ENCODE measurements at regions not wholly inside any gene's neighbourhood (a gene's known extent, or its start where the extent isn't known, plus 50 kb on each side); places are given as distances from the start of the nearest gene placed in this dataset.

DNA sequence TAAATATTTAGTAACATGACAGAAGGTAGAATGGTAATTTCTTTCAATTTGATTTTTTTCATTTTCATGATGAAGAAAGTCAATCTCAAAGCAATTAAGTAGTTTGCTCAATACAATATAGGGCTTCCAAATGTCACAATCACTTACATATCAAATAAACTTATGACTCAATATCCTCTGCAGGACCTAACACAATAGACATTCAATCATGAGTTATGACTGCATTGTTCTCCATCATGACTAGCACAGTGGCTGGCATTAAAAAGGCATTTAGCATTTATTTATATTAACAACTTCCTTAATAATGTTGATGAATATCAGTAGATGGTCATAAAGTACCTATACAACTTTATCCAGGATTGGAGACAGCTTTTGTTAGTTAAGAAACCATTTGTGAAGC is 1499.6 kb downstream of the EFNA5 start:
- no peak for DNase-seq

- no peak for DNase-seq
Measured at GRCh38 chr5:106167766-106168165, 1503.0 kb downstream of the EFNA5 start.

DNA sequence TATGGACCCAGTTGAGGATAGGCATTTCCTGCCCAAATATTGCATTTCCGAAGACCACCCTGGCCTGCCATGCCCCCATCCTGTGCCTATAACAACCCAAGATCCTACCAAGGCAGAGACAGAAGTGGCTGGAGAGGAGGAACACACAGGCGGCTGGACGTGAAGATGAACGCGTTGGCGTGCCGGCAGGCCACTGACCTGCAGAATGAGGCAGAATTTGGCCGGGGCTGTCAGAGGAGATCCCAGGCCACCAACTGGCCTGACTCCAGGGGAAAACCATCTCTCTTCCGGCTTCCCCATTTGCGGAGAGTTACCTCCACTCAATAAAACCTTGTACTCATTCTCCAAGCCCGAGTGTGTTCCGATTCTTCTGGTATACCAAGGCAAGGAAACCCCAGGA is 1507.5 kb downstream of the EFNA5 start:
- no peak for DNase-seq

DNA sequence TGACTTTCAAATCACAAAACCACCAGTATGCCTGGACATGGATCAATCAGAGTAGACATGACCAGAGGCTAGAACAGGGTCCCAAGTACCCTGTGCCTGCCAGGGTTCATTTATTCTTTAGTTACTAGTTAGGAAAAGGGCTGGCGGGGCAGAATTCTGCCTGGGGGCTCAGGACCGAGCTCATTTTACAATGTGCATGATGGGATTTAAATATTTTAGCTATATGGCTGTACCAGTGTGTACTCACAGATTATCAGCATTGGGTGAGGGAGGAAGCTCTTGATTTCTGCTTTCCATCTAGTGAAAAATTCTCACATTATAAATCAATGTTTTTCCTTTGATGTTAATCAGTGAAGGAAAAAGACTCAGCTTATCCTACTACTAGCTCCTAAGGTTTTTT is 1511.1 kb downstream of the EFNA5 start:
- DNase-seq = peak; percentile 26

- no peak for DNase-seq
Measured at GRCh38 chr5:106154280-106154716, 1516.4 kb downstream of the EFNA5 start.

GRCh38 chr5:106152569-106152968 is 1518.2 kb downstream of the EFNA5 start:
- no peak for DNase-seq

GRCh38 chr5:106142116-106142515 is 1528.6 kb downstream of the EFNA5 start:
- no peak for DNase-seq

DNA sequence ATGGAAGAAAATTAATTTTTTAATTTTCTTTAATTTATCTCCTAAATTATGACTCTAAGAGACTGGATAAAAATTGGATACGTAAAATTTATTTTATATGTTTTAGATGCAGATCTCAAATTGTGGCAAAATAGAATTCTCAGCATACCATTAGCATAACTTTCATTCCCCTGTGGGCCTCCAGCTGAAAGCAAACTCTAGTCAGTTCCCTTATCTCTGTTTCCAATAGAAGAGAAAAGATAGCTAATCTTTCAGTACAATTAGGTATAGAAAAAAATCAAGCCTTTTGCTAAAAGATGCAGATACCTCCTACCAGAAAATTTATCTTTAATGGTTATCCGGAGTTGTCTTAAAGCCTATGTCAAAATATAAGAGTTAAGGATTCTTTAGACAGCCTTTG is 1530.6 kb downstream of the EFNA5 start:
- no peak for DNase-seq

GRCh38 chr5:106136061-106136460 is 1534.7 kb downstream of the EFNA5 start:
- no peak for DNase-seq

GRCh38 chr5:106135473-106135872 is 1535.3 kb downstream of the EFNA5 start:
- no peak for DNase-seq

GRCh38 chr5:106134549-106134948 is 1536.2 kb downstream of the EFNA5 start:
- no peak for DNase-seq

- no peak for DNase-seq
Measured at GRCh38 chr5:106127985-106128384, 1542.8 kb downstream of the EFNA5 start.

GRCh38 chr5:106127341-106127781 is 1543.4 kb downstream of the EFNA5 start:
- DNase-seq = no peak

GRCh38 chr5:106121972-106122605 is 1548.6 kb downstream of the EFNA5 start:
- DNase-seq = no peak

DNA sequence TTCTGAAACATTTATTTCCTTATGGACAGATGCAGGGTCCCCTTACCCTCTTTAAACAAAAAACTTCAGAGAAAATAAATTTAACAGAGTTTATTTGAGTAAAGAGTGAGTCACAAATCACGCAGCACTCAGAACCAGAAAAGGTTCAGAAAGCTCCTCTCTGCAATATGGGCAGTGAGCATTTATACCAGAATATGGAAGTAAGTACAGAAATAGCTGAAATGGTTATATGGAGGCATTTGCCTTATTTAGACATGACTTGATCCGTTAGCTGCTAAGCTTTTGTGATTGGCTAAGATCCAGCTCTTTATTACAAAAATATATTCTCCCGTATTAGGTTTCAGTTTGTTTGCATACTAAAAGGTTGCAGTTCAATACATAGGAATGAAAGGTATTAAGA is 1554.1 kb downstream of the EFNA5 start:
- DNase-seq = no peak

DNA sequence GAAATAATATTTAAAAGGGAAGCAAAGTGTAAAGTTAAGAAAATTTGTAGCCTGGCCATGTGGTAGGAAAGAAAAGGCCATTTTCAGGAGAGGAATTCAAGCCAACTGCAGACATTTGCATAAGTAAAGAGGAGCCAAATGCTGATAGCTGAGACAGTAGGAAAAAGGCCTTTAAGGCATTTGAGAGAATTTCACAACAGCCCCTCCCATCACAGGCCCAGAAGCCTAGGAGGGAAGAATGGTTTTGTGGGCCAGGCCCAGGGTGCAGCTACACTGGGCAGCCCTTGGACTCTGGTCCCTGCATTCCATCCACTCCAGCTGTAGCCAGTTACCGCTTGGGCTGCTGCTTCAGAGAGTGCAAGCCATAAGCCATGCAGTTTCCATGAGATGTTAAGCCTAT is 1556.8 kb downstream of the EFNA5 start:
- DNase-seq = no peak

DNA sequence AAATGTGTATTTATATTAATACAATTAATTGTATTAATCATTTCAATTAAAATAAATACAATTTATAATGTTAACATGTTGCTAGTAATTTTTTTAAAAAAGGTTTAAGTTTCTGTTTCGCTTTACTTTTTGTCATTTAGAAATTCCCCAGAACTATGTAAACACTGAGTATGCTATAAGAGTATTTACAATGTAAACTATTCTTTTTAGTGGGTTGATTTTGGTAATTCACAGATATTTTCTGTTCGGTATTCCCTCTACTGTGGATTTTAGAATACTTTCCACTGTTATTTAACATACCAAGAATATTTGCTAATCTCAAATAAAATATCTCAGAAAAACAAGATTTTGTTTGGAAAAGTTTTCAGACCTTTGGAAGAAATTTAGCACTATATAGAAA is 1564.4 kb downstream of the EFNA5 start:
- no peak for DNase-seq

GRCh38 chr5:106097340-106097739 is 1573.4 kb downstream of the EFNA5 start:
- DNase-seq = no peak

DNA sequence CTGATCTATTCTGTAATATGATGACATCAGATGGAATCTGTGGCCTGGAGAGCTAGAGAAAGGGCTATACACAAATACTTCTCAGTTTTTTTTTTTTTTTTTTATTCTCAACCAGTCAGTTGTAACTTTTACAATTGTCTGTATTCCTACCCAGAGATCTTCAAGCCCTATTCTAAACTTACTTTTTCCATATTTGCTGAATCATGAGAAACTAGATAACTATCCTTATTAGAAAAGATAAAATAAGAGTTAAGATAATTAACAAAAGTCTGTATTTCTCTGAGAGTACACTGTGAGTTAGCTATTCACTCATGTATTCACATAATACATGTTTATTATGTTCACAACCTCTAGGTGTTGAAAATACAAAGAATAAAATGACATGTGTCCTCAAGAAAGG is 1575.9 kb downstream of the EFNA5 start:
- no peak for DNase-seq

- DNase-seq = peak; percentile 21
Measured at GRCh38 chr5:106094204-106094607, 1576.5 kb downstream of the EFNA5 start.

GRCh38 chr5:106093134-106093533 is 1577.6 kb downstream of the EFNA5 start:
- DNase-seq = no peak

DNA sequence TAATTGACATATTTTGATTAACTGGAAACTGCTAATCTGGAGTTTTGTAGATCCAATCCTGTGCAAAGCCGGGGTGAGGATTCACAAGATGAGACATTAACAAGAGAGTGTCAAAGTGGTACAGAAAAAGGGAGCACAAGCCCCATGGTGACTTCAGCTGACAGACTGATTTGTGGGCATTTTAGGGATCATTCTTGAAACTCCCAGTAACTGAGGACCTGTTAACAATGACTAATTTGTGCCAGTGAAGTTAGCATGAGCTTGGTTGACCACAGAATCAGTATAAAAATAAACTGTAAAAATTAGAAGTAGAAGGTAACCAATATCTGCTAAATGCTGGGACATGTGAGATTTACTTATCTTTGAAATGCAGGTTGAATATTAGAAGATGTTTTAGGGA is 1578.3 kb downstream of the EFNA5 start:
- DNase-seq = no peak

DNA sequence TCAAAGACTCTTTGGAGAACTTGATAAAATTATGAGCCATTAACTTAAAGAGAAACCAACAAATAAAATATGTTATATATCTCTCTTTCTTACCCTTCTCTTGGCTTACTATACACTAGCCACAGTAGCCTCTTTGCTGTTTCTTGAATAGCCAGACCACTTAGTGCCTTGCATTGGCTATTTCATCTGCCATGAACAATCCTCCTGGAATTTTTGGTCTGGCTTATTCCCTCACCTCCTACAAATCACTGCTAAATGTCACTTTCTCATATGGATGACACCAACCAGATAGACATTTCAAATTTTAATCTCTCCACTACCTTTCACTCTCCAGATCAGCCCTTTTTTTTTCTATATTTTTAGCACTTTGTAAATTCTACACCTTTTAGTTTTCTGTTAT is 1581.7 kb downstream of the EFNA5 start:
- no peak for DNase-seq

DNA sequence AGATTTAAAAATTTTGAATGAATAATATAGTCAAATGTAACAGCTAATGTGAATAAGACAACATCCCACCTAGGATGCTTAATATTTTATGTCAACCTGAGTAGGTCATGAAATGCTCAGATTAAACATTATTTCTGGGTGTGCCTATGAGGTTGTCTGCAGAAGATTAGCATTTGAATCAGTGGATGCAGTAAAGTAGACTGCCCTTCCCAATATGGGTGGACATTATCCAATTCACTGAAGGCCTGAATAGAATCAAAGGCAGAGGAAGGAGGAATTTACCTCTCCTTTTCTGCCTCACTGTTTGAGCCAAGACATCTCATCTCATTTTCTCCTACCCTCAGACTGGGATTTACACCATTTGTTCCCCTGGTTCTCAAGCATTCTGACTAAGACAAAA is 1582.3 kb downstream of the EFNA5 start:
- no peak for DNase-seq

DNA sequence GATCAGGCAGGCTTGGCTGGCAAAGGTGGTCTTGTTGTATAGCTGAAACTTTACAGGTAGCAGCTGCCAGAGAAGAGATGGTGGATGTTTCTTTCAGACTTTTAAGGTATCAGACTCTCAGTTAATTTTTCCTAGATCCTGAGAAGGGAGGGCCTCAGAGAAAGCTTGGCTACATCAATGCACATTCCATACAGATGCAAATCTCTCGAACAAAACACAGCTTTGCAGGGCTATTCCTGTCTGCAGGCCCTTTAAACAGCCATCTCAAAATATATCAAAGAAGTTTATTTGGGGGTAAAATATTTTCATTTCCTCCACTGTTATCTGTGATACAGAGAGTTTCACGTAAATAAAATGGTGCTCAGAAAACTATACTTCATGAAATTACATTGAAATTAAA is 1584.4 kb downstream of the EFNA5 start:
- no peak for DNase-seq

DNA sequence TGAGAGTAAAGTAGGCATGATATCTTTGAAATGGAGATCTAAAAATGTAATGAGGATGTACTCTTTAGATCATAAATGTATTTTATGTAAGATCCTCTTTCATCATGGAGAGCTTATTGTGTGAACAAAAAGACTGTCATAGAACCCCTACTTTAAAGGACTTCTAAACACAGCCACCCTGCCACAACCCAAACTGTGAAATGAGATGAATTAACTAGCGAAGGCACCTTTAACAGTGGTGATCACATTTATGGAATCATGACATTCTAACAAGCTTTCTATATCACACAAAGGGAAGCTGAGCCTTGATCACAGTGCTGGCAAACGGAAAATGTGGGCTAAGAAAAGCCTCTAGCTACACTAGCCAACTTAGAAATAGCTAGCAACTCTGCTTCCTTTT is 1585.2 kb downstream of the EFNA5 start:
- no peak for DNase-seq

Data from retina (tissue), 1 donor.